ENCODE measurements at regions not wholly inside any gene's neighbourhood (a gene's known extent, or its start where the extent isn't known, plus 50 kb on each side); places are given as distances from the start of the nearest gene placed in this dataset.

GRCh38 chr13:30026909-30027308 is 176.5 kb upstream of the UBL3 start:
- no peak for DNase-seq

DNA sequence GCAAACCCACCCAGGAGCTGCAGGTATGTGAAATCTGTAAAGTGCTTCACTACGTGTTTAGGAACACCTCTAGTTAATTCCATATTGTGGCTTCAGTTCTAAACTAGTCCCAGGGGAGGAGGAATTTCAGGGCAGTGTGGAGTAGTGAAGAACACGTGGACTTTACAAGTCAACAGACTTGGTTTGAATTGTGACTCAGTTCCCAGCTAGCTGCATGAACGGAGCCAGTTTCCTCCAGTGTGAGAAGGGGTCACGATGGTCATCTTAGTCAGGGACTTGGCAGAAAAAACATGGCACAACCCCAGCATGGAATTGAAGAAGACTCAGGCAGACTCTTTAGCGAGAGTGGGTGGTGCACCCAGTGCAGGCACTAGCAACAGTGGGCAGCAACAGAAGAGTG is 175.7 kb upstream of the UBL3 start:
- DNase-seq, result no peak

- no peak for DNase-seq
These were observed 174.9 kb upstream of the UBL3 start for GRCh38 chr13:30025351-30025750.

DNA sequence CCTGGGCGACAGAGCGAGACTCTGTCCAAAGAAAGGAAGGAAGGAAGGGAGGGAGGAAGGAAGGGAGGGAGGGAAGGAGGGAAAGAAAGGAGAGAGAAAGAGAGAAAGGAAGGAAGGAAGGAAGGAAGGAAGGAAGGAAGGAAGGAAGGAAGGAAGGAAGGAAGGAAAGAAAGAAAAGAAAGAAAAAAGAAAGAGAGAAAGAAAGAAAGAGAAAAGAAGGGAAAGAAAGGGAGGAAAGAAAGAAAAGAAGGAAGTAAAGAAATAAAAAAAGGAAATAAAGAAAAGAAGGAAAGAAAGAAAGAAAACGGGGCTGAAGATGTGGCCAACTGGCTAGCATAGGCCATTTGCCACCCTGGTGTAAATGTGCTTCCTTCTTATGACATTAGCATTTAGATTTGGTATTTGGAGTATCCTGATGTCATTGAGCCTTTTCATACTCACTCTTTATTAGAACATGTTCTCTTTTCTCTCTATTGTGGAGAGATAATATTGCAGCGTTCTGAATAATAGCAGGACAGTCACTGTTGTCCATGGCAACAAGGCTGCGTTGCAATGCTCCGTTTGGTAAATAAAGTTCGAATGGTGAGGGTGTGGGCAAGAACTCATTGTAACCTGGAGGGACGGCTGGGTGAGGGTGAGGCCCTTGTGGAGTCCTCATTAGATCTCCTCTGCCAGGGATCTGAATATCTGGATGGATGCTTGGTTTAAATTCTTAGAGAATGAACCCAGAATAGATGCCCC is 173.9 kb upstream of the UBL3 start:
- no peak for DNase-seq

GRCh38 chr13:30023196-30023895 is 172.9 kb upstream of the UBL3 start:
- DNase-seq, result no peak

DNA sequence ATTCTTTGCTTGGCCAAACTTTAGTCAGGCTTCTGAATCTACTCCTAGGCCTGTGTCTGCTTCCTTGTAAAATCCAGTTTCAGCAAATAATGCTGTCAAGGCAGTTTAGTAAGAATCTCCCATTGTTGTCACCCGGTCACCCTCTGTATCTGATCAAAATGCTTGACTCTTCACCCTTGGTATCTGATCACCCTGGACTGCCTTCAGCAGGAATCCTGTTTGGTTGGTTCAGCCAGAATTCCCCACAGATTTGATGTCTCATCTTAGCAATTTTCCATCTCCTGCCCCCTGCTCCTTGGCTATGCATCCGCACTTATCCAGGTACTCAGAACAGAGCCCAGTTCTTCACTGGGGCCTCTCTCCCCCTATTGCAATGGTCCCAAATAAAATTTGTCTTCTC is 172.4 kb upstream of the UBL3 start:
- no peak for DNase-seq

DNA sequence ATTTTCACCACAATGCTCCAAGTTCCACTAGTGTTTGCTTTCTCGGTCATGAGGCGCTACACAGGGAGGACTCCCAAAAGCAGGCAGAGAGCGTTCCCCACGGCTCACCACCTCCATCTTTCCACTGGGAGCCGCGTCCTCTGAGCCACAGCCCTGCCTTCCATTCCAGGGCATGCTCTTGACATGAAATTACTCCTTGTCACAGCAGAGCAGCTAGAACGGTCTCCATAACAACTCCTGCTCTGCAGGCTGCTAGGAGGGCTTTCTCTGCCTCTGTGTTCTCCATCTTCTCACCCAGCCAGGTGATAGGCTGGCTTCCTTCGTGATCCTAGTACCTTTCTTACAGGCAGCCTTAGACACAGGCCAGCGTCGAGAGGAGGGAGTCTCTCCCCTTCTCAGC is 171.8 kb upstream of the UBL3 start:
- no peak for DNase-seq

GRCh38 chr13:30021611-30022010 is 171.2 kb upstream of the UBL3 start:
- no peak for DNase-seq

DNA sequence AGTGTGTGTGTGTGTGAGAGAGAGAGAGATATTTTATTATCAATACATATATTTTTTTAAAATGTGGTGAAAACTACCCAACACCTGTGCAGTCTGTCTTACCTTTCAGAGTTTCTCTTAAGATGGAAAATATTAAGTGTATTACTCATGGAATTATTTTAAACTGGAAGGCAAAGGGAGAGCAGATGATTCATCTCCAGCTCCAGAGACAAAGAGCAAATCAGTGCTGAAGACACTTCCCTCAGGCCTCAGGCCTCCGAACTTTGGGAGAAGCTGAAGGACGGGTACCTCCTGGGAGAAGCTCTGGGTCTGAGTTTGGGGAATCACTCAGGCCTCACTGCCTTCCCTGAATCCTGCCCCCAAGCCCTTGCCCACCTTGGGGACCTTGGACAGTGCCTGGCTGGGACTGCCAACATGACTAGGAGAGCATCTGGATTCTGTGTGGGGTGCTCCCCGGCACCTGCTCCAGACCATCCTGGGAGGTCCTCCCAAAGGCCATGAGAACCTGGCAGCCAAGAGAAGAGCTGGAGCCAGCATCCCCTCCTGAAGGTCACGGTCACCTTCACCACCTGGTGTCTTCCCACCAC is 170.4 kb upstream of the UBL3 start:
- no peak for DNase-seq

GRCh38 chr13:30019648-30020626 is 169.5 kb upstream of the UBL3 start:
- no peak for DNase-seq

DNA sequence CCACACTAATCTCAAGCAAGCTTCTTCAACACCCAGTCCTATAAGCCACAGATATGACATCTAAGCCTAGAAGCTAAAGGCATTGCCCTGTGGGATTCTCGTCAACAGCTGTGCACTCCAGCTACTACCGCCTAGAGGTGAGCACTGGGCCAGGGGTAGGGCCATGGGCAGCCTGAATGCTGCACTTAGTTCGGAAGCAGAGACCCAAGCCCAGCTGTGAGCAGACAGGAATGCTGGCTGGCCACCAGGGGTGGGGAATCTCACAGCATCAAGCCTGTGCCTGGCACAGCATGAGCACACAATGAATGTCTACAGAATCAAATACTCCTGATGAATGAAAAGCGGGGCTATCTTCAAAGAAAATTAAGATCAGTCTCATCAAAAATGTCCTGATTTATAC is 167.5 kb upstream of the UBL3 start:
- DNase-seq, result no peak

DNA sequence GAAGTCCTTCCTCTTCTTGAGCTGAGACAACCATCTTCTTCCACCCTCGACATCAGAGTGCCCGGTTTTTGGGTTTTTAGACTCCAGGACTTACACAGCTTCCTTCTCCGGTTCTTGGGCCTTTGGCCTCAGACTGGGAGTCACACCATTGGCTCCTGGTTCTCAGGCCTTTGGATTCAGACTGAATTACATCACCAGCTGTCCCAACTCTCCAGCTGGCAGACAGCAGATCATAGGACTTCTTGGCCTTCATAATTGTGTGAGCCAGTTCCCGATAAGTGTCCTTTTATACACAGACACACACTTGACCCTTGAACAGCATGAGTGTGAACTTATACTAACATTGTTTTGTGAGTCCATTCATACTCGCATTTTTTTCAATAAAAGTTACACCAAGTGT is 166.0 kb upstream of the UBL3 start:
- DNase-seq, result no peak

GRCh38 chr13:30009411-30009810 is 159.0 kb upstream of the UBL3 start:
- no peak for DNase-seq

DNA sequence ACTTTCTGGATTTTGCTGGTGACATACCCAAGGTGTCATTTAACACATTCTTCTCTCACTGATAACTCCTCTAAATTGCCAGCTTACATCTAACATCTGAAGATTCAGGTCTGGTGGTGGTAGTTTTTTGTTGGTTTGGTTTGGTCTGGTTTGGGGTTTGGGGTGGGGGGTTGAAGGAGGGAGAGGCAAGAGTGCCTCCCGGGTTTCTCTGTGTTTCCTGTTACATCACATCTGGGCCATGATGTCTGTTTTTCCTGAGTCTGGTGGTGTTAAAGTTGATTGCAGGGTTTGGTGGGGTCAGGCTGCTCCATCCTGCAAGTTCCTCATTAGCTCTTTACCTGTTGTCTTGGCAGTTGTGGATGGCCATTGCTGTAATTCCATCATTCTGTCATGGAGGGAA is 155.8 kb upstream of the UBL3 start:
- no peak for DNase-seq

GRCh38 chr13:30004204-30004603 is 153.8 kb upstream of the UBL3 start:
- no peak for DNase-seq

GRCh38 chr13:30002577-30002976 is 152.2 kb upstream of the UBL3 start:
- DNase-seq, result no peak

DNA sequence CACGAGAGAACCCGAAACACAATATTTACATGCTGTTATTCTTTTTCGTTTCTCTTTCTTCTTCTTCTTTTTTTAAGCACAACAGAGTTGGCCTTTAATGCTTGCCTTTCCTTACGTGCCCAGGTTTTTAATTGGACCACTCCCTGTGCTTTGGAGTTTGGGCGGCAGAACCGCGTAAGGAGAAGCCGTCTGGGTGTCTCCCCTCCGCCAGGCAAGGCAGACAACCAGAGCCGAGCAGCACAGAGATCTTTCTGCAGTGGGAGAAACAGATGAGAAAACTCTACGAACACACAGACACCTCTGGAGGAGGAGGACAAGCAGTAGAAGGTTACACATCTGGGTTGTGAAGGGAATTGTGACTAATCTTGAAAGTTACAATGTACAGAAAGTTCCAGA is 150.0 kb upstream of the UBL3 start:
- no peak for DNase-seq

- DNase-seq, result no peak
These were observed 149.3 kb upstream of the UBL3 start for GRCh38 chr13:29999492-30000369.

GRCh38 chr13:29996316-29996715 is 145.9 kb upstream of the UBL3 start:
- no peak for DNase-seq

GRCh38 chr13:29994911-29995595 is 144.6 kb upstream of the UBL3 start:
- DNase-seq, result no peak

DNA sequence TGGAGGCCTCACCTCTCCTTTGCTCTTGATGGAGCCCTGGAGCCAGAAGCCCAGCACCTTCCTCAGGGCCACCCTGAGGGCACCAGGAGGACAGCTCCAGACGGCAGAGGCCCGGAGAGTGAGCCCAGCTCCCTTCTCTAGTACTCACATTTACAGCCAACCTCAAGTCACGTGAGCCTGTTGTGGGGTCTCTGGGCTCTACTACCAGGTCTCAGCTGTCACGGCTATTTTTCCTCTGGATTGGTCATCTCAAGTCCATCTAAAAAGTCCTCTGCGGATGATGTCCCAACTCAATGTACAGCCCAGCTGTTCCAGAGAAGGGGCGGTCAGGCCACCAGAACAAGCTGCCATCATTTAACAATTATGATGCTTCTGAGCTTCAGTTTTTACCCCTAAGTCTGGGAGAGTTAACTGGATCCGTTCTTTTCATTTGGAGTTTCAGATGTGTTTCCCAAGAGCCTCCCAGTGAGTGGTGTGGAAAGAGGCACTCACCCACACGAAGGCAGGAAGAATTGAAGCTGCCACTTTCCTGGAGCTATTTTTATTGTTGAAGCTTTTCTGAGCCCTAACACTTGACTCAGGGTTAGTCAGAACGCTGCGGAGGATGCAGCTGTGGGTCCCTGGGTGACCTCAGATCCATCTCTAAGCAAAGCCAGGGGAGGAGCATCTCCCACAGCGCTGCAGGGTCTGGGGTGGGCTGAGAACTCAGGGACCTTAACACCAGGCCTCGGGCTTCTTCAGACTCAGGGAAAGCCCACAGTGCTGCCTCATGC is 143.5 kb upstream of the UBL3 start:
- DNase-seq, result no peak
